ENCODE measurements at regions not wholly inside any gene's neighbourhood (a gene's known extent, or its start where the extent isn't known, plus 50 kb on each side); places are given as distances from the start of the nearest gene placed in this dataset.

- Mint-ChIP-seq H3K4me1 (ENCODE audit: low read depth) (no peaks in the 10 kb centered on the region), H3K9me3 (no peaks in the 10 kb centered on the region), H3K27me3 (ENCODE audit: low read depth) (peaks cover 12% of the 10 kb centered on the region), H3K27ac (no peak overlapping the region), H3K36me3 (ENCODE audit: low read depth) (no peaks in the 10 kb centered on the region), H3K4me3 (no peak overlapping the region)
Measured at GRCh38 chr9:94498801-94499453, 56.0 kb upstream of the PCAT7 start.

GRCh38 chr9:94504358-94504757 is 50.5 kb upstream of the PCAT7 start:
- Mint-ChIP-seq H3K9me3 (no peaks in the 10 kb centered on the region), H3K4me3 (no peak overlapping the region), H3K27ac (no peak overlapping the region), H3K36me3 (ENCODE audit: low read depth) (no peaks in the 10 kb centered on the region), H3K27me3 (ENCODE audit: low read depth) (peaks cover 10% of the 10 kb centered on the region), H3K4me1 (ENCODE audit: low read depth) (no peaks in the 10 kb centered on the region)
